GM18907 (cell line): ENCODE measurements at regions not wholly inside any gene's neighbourhood (a gene's known extent, or its start where the extent isn't known, plus 50 kb on each side); places are given as distances from the start of the nearest gene placed in this dataset.

Experiments used
- ATAC-seq: cut with Tn5 transposase; IDR thresholded peaks from one replicate; pipeline ENCODE4 v1.9.1; 2021; ENCODE audit warnings: mild to moderate bottlenecking, moderate library complexity; ENCODE audit not compliant: unreplicated experiment

DNA sequence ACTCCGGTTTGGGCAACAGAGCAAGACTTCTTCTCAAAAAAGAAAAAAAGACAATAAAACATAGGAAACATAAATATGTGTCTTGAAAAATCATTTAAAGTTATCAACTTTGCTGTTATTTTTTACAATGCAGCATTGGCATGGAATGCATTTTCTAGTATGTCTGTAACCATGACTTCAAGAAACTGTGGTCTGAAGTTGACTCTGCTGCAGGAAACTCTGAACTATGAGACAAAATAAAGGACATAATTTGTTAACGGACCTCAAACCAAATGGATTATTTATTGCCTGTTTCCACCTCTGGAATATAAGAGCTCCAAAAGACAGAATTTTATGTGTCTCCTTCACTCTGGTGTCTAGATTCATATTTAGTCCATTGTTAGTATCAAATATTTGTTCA, 79.1 kb downstream of the TRIB2 start:
- no peak for ATAC-seq

DNA sequence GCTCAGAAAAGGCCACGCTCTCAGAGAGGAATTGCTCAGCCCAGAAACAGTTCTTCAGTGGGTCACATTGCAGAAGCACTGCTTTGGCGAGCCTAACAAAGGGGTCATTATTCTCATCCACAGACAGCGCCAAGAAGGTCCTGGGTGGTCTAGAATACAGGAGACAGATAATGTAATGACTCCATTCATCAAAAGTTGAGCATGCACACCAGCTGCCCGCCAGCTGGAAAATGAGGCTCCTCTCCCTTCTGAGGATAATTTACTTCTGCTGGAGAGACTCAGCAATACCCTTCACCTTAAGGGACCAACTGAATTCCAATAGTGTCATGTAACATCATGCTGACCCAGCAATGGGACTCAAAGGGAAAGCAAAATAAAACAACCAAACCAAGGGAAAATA, 79.9 kb downstream of the TRIB2 start:
- no peak for ATAC-seq

DNA sequence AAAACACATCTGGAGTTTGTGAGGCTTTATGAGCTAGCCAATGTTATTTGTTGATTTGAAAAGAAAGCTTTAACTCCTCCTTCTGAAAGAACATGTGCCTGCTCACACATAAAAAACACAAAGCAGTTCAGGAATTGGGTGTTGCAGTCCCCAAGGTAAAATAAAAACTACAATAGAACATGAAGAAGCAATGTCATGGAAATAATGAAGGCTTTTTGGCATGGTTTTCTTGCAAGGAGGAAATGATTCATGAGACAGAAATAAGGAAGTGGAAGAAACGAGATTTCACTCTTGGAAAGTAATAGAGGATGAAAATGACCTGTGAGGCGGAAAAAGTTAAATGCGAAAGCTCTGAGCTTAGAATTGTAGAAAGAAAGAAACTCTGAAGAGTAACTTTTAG, 81.1 kb downstream of the TRIB2 start:
- ATAC-seq, result no peak

DNA sequence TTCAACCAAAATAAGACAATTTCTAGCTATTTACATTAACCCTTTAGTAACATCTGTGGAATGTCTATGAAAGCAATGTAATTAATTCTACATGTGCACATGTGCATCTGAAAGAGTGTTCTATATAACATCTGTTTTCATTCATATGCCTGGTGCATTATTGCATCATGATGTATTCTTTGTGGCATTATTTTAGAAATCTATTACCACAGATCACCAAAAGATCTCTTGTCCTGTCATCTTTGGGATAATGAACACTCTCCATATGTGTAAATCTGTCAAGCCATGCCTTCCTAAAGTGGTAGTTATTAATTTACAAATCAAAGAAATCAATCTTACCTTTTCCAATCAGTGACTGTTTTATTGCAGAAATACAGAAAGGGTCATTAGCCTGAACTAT, 86.9 kb downstream of the TRIB2 start:
- ATAC-seq, result no peak

DNA sequence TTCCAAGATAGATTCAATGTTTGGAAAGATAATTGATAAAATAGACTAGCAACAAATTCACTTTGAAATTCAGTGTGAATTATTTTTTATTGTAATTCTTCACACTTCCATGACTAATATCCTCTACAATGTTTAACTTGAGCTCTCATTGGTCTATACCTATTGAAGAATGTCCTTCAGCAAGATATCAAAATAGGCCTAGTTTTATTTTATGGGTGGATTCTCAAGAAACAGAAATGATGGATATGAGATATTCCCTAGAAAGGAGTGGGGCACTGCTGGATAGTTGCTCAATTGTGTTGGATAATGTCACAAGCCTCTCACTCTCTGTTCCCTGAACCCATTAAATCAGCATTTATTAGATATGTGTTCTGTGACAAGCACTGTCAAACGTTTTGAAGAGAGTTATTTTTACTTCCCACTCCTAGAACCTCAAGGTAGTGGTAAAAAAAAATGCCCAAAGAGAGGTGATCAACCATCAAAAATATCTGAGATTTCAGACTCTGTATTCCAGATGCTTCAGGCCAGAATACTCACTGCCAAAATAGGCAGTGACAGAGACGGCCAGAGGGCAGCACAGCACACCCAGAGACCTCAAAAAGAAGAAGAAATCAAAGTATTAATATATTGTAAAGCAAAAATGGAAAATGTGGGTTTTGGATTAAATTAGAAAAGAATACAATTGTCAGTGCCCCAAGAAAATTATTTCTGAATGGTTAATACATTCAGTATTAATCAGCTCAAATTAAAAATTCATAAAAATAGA, 87.5 kb downstream of the TRIB2 start:
- ATAC-seq, result no peak

DNA sequence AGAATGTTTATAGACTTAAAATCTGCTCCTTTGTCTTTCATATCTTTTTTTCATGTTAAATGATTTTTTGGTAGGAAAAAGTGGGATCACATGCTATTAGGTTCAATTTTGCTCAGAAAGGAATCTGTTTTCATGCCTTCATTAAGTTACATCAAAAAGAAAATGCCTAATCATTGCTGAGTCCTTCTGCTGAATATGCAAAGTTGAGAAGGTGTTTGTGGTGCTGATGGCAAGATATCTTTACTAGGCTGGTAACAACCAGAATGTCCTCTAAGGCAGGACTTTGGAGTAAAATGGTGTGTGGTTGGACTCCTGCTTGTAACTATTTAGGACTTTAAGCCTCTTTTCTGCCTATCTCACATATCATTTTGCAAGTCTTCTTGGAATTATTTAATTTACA, 88.3 kb downstream of the TRIB2 start:
- no peak for ATAC-seq

DNA sequence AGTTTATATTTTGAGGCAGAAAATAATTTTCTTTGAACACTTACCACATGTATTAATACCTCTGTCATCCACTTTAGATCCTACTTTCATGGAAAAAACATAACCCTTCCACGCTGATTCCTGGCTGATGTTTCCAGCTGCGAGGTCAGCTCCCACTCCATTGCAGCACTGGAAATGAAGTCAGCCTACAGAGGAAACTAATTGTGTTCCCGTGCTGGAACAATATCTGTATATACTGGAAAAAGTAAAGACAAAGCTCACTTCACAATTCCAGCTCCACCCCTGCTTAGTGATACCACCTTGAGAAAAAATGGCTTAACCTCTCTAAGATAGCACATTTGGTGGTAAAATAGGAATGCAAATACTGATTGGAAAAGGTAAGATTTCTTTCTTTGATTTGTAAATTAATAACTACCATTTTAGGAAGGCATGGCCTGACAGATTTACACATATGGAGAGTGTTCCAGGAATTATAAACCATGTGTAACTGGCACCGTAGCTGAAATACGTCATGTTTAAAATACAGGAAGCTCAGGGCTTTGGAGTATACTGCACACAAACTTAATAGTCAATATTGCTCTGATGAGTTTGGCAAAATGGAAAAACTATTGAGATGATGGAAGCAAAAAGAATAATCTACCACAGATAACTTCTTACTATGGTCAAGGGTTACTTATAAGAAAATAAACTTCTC, 90.0 kb downstream of the TRIB2 start:
- no peak for ATAC-seq

DNA sequence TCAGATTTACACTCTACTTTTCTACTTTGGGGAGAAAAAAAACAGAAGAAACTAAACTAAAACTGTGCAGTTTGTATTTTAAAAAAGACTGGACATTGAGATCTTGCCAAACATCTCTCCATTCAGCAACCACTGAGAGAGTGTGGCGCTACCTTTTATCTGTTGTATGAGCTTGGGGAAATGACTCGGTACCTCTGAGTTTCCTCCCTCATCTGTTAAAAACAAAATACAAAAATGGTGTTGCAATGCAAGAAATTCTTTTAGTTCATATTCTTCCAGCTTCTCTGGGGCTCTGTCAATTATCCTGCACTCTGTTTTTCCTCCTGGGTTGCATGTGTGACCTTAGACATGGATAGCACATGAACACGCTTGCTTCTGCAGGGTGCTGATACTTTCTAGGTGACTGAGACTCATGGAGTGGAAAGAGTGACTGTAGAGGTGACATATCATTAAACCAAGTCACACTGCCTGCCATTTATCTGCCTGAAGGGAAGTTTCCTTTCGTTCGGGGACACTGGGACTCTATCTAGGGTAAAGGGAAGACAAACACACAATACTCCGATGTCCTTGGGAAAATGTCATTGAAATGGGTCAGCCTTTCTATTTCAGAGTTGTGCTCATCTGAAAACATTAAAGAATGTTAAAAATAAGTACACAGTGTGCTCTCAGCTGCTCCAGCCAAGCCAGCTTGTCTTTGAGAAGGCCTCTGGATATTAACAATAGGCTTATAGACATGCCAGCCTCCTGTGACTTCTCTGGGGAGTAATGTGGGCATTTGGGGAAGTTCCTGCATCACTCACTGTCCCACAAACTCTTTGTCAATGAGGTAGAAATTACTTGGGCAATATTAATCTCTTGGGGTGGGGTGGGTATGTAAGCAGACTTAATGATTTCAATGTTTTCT, 91.4 kb downstream of the TRIB2 start:
- no peak for ATAC-seq

DNA sequence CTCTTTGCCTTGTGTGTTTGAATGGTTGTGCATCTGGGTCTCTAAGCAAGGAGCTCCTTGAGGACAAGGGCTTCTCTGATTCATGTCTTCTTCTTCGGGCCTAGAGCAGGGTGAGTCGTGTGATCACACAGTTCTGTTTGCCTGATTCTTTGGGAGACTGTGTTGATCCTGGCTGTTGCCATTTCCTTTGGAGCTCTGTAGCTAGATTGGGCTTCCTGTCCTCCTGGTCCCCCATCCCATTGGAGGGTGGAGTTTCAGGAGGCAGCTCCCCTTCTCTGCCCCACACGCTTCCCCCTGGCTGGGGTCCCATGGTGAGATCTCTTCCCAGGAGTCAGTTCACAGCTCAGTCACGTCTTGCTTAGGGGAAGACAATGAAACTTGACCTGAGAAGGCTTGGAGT, 92.8 kb downstream of the TRIB2 start:
- no peak for ATAC-seq

DNA sequence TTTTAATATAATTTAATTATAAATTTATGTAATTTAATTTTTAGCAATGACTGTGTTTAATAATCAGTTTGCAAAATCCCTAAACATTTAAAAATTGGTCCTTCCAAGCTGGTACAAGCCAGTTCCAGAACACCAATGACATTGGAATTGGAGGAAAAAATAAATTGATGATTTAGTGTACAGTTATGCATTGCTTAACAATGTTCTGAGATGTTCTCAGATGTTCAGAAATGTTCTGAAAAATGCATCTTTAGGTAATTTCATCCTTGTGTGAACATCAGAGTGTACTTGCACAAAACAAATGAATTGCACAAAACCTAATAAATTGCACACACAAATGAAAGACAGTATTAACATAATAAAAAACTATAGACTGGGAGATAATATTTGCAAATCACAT, 95.2 kb downstream of the TRIB2 start:
- ATAC-seq, result no peak

DNA sequence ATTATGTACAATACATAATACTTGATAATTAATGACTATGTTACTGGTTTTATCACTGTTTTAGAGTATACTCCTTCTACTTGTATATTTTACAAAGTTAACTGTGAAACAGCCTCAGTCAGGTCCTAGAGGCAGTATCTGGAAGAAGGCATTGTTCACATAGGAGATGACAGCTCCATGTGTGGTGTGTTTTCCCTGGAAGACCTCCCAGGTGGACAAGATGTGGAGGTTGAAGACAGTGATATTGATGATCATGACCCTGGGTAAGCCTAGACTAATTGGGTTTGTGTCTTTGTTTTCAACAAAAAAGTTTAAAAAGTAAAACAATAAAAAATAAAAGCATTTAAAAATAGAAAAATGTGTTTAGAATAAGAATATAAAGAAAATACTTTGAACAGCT, 96.4 kb downstream of the TRIB2 start:
- no peak for ATAC-seq

DNA sequence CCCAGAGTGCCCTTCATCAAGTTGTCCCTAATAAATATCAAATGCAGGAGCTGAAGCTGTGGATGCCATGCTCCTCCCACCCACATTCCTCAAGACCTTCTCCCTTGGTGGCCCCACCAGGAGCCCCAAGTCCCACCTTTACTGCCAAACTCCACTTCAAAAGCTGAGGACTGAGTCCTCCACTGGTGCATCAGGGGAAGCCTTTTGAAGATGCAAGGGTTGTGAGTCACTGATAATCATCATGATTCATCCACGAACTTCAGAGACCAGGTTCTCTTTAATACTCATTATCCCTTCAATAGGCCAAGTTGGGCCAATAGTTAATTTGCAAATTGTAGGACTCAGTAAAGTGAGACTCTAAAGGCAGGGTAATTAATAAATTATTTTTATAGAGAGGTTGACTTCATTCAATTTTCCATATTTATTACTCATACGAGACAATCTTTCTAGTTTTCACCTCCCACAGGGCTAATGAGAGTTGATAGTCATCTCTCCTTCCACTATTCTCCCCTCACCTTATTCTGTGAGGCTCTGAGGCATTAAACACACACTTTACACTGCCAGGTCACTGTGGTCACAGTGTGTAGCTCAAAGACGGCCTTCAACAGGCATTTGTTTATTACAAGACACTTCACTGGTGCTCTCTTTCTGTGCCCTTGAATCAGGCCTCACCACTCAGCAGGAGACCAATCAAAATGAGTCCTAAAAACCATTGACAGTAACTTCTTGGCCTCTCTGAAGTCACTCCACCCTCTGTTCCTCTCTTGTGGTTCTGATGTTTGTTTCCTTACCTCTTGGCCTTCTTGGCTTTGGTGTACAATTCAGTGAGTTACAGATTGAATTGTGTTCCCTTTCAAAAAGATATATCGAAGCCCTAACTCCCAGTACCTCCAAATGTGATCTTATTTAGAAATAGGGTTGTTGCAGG, 99.9 kb downstream of the TRIB2 start:
- no peak for ATAC-seq

DNA sequence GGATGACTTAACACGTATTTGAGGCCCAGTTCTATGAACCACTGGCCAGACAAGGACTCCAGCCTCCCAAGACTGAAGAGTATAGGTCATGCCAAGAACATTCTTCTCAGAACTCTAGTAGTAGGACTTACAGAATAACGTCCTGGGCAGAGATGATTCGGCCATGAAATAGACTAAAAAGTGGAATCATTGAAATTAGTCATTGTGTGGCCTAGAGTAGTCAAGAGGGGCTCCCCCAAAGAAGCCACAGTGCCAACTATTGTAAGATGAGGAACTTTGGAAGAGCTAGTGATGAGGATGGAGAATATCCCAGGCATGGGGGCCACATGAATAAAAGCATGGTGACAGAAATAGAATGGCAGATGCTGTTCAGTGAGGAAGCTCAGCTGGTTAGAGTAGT, 101.1 kb downstream of the TRIB2 start:
- no peak for ATAC-seq

DNA sequence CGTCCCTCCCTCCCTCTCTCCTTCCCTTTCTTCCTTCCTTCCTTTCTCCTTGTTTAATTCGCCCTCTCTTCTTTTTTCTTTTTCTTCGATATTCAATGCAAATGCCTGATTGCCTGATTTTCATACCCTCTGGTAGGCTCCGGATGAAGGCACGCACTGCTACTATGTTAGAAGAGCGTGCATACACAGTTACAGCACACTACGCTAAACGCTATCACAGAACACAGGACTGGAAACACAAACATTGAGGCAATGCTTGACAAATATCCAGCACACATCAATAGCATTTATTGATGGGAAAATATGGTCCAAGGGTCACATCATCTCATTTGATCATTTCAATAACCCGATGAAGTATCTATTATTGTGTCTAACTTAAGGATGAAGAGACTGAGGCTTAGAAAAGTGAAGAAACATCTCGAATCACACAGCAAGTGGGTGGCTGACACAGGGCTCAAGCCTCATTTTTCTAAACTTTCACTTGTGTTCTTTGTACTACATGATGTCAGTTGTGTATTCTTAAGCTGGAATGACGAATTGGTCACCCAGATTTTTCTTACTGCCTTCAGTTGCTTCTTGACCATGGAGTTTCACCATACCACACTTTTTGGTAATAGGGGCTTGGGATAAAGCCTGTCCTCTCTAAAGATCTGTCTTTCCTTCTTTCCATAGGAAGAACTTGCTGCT, 101.8 kb downstream of the TRIB2 start:
- ATAC-seq, result no peak

DNA sequence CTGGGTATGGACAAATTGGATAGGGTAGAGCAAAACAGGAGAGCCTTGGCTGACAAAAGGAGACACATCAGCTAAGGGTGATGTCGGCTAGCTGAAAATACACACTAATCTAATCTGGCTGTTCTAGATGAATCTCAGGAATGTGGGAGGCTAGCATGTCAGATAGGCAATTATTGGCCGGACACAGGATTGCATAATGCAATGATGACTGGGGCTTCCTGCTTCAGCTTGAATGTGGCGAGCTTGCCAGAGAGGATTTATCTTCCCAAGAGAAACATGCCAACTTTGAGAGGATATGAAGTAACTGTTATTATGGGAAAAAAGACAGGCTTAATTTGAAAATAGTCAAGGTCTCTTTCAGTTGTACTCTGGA, 102.4 kb downstream of the TRIB2 start:
- ATAC-seq, result no peak

DNA sequence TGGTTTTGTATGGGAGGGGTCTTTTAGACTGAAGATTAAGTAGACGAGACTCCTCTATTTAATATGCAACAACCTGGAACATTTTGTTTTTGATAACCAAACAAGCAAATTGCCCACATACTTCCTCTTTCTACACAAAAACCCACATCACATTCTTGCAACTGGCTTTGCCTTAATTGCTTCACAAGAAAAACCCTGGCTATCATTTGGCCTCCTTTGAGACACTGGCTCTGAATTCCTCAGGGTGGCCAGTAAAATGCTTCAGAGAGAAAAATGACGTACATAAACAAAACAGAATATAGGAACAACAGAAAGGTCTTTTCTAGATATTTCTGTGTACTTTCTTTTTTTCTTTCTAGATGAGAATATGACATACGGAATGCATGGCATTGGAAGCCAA, 103.0 kb downstream of the TRIB2 start:
- no peak for ATAC-seq

DNA sequence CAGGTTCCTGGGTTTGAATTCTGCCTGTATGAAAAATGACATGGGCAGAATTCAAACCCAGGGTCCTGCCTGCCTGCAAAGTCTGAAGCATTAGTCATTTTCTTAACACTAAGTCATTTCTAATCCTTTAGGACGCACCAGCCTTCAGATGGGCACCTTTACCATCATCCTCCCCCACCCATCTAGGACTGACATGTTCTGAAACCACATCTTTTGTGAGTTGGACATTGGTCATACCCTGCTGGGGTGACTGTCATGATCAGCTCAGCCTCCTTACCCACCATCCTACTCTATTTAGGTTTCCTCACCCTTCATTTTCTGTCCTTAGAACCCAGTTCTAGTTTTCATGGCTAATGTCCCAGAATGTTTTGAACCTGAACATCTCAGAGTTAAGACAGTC, 104.9 kb downstream of the TRIB2 start:
- ATAC-seq, result no peak

DNA sequence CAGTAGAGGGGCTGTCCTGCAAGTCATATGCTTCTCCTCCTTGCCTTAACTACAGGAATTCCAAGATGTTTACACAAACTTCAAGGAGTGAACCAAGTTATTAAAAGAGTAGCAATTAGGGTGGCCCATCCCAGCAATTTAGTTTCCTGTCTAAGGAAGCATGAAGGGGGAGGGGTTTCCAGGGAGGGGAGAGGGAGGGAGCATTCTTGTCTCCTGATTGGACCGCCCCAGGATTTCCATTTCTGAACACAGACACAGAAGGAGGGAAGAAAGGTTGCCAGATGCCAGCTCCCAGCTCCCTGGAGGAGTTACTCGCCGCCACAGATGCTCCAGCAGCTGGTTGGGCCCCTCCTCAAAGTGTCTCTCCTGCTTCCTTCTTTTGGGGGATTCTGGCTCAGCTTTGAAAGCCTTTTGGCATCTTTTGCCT, 107.6 kb downstream of the TRIB2 start:
- ATAC-seq, result no peak

DNA sequence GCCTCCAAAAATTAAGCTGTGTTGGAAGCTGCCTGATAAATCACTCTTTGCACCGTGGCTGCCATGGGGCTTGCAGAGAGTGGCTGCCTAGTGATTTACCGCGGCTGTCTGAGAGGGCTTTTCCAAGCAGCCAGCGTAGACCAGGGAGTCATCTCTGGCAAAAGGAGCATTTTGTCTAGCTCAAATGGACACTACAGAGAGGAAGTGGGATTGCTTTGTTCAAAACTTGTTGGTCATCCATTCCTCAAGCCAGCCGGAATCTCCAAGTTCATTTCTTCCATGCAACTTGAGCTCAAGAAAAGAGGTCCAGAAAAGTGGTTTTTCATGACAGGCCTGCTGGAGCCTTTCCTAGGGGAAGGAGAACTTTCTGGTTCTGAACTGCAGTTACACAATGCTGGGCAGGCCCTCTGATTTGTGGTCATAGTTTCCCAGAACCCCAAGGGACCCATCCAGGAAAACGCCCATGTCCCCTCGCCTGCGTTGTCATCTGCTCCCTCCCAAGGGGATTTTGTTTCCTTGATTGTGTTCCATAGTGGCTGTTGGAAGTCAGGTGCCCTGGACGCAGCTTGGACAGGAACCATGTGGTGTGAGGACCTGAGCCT, 108.1 kb downstream of the TRIB2 start:
- no peak for ATAC-seq

DNA sequence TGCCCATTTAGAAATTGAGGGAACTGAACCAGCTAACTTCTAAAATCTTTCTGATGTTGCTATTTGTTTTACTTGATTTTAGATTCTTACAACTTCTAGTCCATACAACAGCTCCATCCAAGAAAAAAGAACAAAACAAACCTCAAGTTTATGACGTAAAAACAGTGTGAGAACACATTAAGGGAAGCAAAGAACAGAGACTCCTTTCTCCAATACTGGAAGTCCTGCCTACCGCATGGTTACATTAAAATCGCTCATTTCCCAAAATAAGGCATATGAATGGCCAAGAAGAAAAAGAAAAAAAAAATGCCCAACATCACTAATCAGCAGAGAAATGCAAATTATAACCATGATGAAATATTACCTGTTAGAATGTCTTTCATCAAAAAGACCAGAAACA, 110.0 kb downstream of the TRIB2 start:
- ATAC-seq, result no peak
